GM18499 (cell line): ENCODE measurements at regions not wholly inside any gene's neighbourhood (a gene's known extent, or its start where the extent isn't known, plus 50 kb on each side); places are given as distances from the start of the nearest gene placed in this dataset.

ENCODE experiments used
- ATAC-seq: cut with Tn5 transposase; IDR thresholded peaks from one replicate; pipeline ENCODE4 v1.9.1; 2021; ENCODE audit warnings: moderate number of reproducible peaks; ENCODE audit not compliant: insufficient read depth, unreplicated experiment

DNA sequence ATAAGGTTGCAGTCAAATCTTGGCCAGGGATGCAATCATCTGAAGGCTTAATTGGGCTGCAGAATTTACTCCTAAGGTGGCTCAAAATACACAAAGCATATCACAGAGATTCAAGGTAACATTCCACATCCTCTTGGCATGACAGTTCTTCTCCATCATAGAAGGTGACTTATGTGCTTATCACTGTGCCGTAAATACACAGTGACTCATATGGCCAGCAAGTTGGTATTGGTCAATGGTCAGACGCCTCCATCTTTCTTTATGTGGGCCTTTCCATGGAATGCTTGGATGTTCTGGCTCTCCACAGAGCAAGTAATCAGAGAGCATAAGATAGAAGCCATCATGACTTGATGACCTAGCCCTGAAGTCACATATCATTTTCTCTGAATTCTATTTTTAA lies 168.8 kb upstream of the ST8SIA2 start:
- no peak for ATAC-seq

GRCh38 chr15:92226020-92226612 lies 167.6 kb upstream of the ST8SIA2 start:
- ATAC-seq = no peak

- ATAC-seq = no peak
Measured at GRCh38 chr15:92228830-92229229, 164.9 kb upstream of the ST8SIA2 start.

- no peak for ATAC-seq
Measured at GRCh38 chr15:92231461-92231860, 162.2 kb upstream of the ST8SIA2 start.

- no peak for ATAC-seq
Measured at GRCh38 chr15:92232317-92232716, 161.4 kb upstream of the ST8SIA2 start.

- no peak for ATAC-seq
Measured at GRCh38 chr15:92232876-92233275, 160.8 kb upstream of the ST8SIA2 start.

- ATAC-seq = no peak
Measured at GRCh38 chr15:92243227-92243626, 150.5 kb upstream of the ST8SIA2 start.

DNA sequence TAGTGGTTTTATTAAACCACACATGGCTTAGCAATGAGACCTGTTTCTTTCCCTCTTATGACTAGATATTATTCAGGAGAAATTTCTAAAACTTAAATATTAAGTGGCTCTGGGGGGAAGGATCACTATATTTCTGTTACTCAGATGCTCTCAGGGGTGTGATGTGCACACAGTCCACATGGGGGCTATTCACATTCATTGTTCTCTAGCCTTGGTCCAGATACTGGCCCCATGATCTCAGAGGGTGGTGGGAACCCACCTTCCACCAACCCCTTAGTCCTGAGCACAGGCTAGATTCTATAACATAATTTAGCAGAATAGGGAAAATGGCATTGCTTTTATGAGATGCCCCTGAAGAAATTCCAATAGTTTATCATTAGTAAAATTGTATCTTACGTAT lies 149.0 kb upstream of the ST8SIA2 start:
- ATAC-seq = no peak

DNA sequence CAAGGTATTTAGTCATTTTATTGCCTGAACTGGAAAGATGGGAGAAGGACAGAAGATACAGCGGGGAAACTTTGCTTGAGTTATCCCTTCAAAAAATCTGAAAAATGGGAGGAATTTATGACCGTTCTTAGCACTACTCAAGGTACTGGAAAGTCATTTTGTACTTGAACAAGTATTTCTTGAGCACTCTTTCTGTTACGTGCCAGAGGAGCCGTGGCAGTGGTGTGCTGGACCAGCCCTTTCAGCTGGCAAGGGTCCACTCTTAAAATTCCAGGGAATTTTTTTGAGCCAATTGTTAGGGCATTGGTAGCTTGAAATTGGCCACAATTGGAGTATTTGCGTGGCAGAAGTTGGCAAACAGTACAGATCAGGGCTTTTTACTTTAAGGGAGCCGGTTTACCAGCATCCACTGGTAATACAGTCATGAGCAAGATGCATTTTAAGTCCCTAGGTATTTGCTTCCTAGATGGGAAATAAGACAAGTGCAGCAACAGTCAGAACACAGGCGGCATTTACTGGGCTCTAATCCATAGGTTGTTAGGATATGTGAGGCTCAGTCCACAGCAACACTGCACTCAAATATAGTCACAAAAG lies 145.9 kb upstream of the ST8SIA2 start:
- ATAC-seq = no peak

GRCh38 chr15:92266796-92267685 lies 126.6 kb upstream of the ST8SIA2 start:
- no peak for ATAC-seq

DNA sequence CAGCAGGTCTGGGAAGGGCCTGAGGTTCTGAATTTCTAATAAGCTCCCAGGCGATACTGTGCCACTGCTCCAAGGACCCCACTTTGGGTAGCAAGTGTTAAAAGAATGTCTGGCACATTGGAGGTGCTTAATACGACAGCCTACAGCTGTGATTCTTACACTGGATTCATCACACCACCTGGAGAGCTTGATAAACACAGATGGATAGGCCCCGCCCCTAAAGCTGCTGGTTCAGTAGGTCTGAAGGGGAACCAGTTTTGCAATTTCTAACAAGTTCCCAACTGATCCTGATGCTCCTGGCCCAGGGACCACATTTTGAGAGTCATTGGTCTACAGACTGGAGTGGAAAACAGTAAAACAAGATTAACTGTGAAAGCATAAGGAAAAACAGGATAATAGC lies 124.8 kb upstream of the ST8SIA2 start:
- ATAC-seq = no peak

- ATAC-seq = no peak
Measured at GRCh38 chr15:92271179-92271578, 122.5 kb upstream of the ST8SIA2 start.

DNA sequence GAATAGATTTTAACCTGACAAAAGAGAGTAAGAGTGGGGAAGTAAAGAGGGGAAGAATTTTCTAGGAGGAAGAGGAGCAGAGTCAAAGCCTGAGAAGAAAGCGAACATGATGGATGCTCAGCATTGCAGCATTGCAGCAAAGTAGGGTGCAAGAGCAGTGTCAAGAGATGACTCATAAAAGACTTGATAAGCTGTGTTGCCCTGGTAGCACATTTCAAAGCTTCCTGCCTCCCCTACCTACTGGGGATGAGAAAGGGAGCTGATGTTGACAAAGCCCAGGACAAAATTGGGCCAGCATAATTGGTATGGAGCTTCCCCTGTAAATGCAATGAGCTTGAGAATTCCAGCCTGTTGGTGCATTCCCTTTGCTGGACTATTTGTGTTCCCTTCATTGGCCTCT lies 121.6 kb upstream of the ST8SIA2 start:
- no peak for ATAC-seq

DNA sequence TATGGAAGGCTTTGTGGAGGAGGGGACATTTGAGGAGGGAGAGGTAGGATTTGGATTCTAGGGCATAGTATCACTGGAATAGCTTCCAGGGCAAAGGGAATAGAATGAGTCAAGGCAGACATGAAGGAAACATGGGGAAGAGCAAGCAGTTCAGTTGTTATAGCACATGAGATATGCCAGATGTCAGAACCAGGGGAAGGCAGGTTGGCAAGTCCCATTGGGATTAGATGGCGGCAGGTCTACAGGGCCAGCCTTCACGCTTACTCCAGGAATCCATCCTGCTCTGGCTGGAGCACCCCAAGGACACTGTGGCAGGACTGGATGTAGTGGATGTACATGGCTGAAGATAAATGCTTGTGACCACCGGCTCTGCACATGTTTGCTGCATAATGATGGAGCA lies 120.4 kb upstream of the ST8SIA2 start:
- ATAC-seq = no peak

GRCh38 chr15:92273723-92274122 lies 120.0 kb upstream of the ST8SIA2 start:
- no peak for ATAC-seq

- ATAC-seq = no peak
Measured at GRCh38 chr15:92277776-92278175, 115.9 kb upstream of the ST8SIA2 start.

DNA sequence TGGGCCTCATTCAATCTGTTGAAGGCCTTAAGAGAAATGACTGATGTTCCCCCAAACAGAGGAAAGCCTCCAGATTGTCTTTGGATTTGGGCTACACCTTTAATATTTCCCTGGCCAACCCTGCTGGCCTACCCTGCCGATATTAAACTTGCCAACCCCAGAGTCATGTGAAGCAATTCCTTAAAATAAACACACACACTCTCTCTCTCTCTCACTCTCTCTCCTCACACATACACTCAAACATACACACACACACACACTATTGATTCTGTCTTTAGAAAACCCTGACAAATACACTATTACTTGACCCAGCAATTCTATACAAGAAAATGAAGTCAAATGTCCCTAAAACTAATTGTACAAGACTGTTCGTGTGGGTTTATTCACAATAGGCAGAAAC lies 109.9 kb upstream of the ST8SIA2 start:
- no peak for ATAC-seq

GRCh38 chr15:92288755-92289154 lies 104.9 kb upstream of the ST8SIA2 start:
- peak; percentile 94 for ATAC-seq

- no peak for ATAC-seq
Measured at GRCh38 chr15:92289733-92290132, 103.9 kb upstream of the ST8SIA2 start.

DNA sequence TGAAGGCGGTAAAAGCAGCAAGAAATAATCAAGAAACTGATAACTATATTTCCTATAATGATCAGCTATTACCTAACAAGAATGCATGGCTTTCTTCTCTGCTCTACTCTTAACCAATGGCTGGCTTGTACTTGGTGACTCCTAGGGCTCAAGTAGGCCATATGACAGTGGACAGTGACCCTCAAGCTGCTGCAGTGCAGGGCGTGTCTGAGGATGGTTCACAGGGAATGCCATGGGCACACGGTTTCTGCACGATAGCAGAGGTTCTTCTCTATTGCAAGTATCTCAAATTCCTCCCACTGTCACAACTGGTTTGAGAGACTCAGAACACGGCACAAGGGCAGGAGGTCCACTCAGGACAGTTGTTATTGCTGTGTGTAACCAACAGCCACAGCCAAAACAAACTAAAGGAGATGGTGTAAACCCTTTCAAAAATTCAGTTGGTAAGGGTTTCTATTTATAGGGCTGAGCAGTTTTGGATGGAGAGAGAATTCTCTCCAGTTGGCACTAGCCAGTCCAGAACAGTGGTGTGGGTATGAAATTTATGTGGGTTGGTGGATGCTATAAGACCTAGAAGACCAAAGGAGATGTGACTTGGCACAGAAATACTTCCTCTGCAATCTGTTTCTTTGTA lies 103.2 kb upstream of the ST8SIA2 start:
- no peak for ATAC-seq

GRCh38 chr15:92291900-92292299 lies 101.8 kb upstream of the ST8SIA2 start:
- no peak for ATAC-seq
